Fibroblast of the aortic adventitia (primary cell): ENCODE measurements at regions not wholly inside any gene's neighbourhood (a gene's known extent, or its start where the extent isn't known, plus 50 kb on each side); places are given as distances from the start of the nearest gene placed in this dataset.

Source experiments
- DNase-seq: peaks from one replicate; pipeline ENCODE4 v3.0.0-alpha.2; 2010; ENCODE audit warnings: low read depth
- H3K4me3 ChIP-seq: 2 replicates; pipeline ENCODE4 v1.5.1; 2011; ENCODE audit warnings: low read depth, mild to moderate bottlenecking, control low read depth, low read length, moderate library complexity
- TF ChIP-seq, protein P1 (sequence below): IDR thresholded peaks from 2 replicates; pipeline ENCODE4 v1.5.1; 2011; ENCODE audit warnings: mild to moderate bottlenecking, low read length, control low read depth, inconsistent platforms; ENCODE audit not compliant: insufficient read depth

- TF ChIP-seq, protein P1, sequence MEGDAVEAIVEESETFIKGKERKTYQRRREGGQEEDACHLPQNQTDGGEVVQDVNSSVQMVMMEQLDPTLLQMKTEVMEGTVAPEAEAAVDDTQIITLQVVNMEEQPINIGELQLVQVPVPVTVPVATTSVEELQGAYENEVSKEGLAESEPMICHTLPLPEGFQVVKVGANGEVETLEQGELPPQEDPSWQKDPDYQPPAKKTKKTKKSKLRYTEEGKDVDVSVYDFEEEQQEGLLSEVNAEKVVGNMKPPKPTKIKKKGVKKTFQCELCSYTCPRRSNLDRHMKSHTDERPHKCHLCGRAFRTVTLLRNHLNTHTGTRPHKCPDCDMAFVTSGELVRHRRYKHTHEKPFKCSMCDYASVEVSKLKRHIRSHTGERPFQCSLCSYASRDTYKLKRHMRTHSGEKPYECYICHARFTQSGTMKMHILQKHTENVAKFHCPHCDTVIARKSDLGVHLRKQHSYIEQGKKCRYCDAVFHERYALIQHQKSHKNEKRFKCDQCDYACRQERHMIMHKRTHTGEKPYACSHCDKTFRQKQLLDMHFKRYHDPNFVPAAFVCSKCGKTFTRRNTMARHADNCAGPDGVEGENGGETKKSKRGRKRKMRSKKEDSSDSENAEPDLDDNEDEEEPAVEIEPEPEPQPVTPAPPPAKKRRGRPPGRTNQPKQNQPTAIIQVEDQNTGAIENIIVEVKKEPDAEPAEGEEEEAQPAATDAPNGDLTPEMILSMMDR = no peak
- H3K4me3 ChIP-seq = no peak overlapping the region
- no peak for DNase-seq
Measured at GRCh38 chr4:145427991-145428390, 53.7 kb upstream of the SMAD1 start.

DNA sequence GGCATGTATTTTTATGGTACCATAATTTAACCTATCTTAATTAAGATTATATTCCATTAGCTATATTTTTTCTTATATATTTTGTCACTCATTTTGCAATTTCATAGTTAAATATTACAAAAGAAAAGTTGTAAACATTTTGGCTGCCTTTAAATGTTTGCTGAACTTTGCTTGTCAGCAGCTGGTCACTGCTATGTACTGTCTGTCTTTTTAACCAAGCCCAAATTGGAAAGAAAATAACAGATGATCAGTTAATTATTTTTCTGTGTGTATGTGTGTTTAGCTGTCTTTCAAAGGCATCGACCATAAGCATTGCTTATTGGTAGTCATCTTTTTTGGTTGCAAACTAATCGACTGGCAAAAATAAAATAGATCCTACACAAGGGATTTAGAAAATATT is 54.4 kb upstream of the SMAD1 start:
- TF ChIP-seq, protein P1 = no peak
- no peak for DNase-seq
- H3K4me3 ChIP-seq = no peak overlapping the region

DNA sequence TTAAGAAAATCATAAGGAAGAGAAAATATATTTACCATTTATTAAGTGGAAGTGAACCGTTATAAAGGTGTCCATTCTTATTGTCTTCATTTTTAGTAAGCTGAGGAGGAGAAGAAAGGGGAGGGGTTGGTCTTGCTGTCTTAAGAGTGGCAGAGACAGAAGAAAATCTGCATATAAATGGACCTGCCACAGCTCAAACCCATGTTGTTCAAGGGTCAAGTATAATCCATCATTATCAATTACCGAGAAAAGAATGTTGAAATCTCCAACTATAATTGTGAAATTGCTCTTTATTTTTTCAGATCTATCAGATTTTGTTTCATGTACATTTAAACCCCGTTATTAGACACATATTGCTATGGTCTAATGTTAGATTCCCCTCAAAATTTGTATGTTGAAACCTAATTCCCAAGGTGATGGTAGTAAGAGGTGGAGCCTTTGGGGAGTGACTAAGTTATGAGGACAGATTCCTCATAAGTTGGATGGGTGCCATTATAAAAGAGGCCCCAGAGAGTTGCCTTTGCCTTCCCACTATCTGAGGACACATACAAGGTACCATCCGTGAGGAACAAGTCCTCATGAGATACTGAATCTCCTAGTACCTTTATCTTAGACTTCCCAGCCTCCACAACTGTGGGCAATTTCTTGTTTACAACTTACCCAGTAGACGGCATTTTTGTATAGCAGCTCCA is 58.5 kb upstream of the SMAD1 start:
- H3K4me3 ChIP-seq = no peak overlapping the region
- TF ChIP-seq, protein P1 = no peak
- DNase-seq = no peak

DNA sequence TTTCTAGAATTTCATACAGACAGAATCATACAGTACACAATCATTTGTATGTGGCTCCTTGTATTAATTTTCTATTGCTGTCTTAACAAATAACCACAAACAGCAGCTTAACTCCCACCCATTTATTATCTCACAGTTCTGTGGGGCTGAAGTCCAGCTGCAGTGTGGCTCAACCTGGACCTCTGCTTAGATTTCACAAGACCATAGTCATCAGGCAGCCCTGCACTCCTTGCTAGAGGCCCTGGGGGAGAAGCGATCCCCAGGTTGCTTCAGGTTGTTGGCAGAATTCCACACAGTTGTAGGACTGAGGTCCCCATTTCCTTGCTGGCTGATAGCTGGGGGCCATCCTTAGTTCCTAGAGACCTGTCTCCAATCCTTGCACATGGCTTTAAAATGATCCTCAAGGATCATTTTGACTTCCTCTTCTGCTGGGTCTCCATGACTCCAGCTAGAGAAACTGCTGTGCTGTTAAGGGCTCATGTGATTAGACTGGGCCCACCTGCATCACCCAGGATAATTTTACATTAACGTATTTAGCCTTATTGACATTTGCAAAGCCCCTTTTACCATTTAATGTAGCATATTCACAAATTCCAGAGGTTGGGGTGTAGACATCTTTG is 60.9 kb upstream of the SMAD1 start:
- no peak for DNase-seq
- TF ChIP-seq, protein P1 = no peak
- H3K4me3 ChIP-seq = no peak overlapping the region

- TF ChIP-seq, protein P1 = no peak
- H3K4me3 ChIP-seq = no peak overlapping the region
- no peak for DNase-seq
Measured at GRCh38 chr4:145418739-145419138, 62.9 kb upstream of the SMAD1 start.

DNA sequence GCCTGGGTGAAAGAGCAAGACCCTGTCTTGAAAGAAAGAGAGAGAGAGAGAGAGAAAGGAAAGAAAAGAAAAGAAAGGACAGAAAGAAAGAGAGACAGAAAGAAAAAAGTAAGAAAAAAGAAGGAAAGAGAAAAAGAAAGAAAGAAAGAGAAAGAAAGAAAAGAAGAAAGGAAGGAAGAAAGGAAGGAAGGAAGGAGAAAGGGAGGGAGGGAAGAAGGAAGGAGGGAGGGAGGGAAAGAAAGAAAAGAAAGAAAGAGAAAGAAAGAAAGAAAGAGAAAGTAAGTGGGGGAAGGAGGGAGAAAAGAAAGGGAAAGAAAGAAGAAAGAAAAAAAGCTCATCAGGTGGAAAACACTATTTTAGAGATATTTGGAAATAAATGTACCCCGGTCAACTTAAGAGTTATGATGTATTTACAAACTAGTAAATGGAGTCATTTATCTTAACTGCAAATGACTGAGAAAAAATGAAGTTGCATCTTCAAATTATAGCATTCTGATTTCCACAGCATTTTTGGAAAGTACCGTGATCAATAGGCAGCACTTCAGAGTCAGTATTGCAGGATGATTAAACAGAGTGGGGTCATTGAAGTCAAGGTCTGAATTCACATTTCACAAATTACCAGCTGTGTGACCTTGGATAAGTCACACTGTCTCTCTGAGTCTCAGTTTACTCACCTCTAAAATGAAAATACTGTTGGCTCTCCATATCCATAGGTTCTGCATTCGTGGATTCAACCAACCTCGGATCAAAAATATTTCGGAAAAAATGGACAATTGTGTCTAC is 64.1 kb upstream of the SMAD1 start:
- no peak for DNase-seq
- TF ChIP-seq, protein P1 = no peak
- no peak overlapping the region for H3K4me3 ChIP-seq
